Activated T-cell treated with anti-CD3 and anti-CD28 coated beads for 4 hours (primary cell): ENCODE measurements at regions not wholly inside any gene's neighbourhood (a gene's known extent, or its start where the extent isn't known, plus 50 kb on each side); places are given as distances from the start of the nearest gene placed in this dataset.

Experiments used
- DNase-seq: peaks from one replicate; pipeline ENCODE4 v3.0.0-alpha.2; 2020

GRCh38 chr4:104682311-104682710 is 187.6 kb upstream of the CXXC4 start:
- no peak for DNase-seq

- no peak for DNase-seq
Observed at GRCh38 chr4:104693601-104694201, 199.0 kb upstream of the CXXC4 start.

- DNase-seq: no peak
Observed at GRCh38 chr4:104716584-104716983, 221.9 kb upstream of the CXXC4 start.

GRCh38 chr4:104719539-104720230 is 225.0 kb upstream of the CXXC4 start:
- no peak for DNase-seq

- DNase-seq: no peak
Observed at GRCh38 chr4:104722467-104722866, 227.8 kb upstream of the CXXC4 start.

GRCh38 chr4:104726002-104726401 is 231.3 kb upstream of the CXXC4 start:
- no peak for DNase-seq

- no peak for DNase-seq
Observed at GRCh38 chr4:104727643-104728042, 232.9 kb upstream of the CXXC4 start.

- DNase-seq: no peak
Observed at GRCh38 chr4:104728380-104729122, 233.9 kb upstream of the CXXC4 start.

GRCh38 chr4:104732766-104733165 is 238.1 kb upstream of the CXXC4 start:
- no peak for DNase-seq

- no peak for DNase-seq
Observed at GRCh38 chr4:104735174-104735573, 240.5 kb upstream of the CXXC4 start.

GRCh38 chr4:104740161-104740560 is 245.5 kb upstream of the CXXC4 start:
- DNase-seq: no peak

- DNase-seq: no peak
Observed at GRCh38 chr4:104743215-104743653, 248.5 kb upstream of the CXXC4 start.

GRCh38 chr4:104747635-104748034 is 252.9 kb upstream of the CXXC4 start:
- DNase-seq: no peak

- no peak for DNase-seq
Observed at GRCh38 chr4:104749062-104749461, 254.4 kb upstream of the CXXC4 start.

- no peak for DNase-seq
Observed at GRCh38 chr4:104750008-104750407, 255.3 kb upstream of the CXXC4 start.

- DNase-seq: no peak
Observed at GRCh38 chr4:104751468-104751867, 256.8 kb upstream of the CXXC4 start.

GRCh38 chr4:104752337-104752736 is 257.6 kb upstream of the CXXC4 start:
- no peak for DNase-seq

GRCh38 chr4:104756837-104757236 is 262.1 kb upstream of the CXXC4 start:
- DNase-seq: no peak

GRCh38 chr4:104758574-104758973 is 263.9 kb upstream of the CXXC4 start:
- no peak for DNase-seq

- DNase-seq: no peak
Observed at GRCh38 chr4:104763554-104764222, 269.0 kb upstream of the CXXC4 start.

GRCh38 chr4:104766676-104767075 is 272.0 kb upstream of the CXXC4 start:
- no peak for DNase-seq

GRCh38 chr4:104772849-104773248 is 278.2 kb upstream of the CXXC4 start:
- no peak for DNase-seq

- no peak for DNase-seq
Observed at GRCh38 chr4:104795264-104795939, 300.7 kb upstream of the CXXC4 start.
